A549 (cell line): ENCODE measurements at regions not wholly inside any gene's neighbourhood (a gene's known extent, or its start where the extent isn't known, plus 50 kb on each side); places are given as distances from the start of the nearest gene placed in this dataset.

Source experiments
- ATAC-seq, 2 experiments: fragments of 200-7000 bp in 1 of 2; fragments of >200 bp in 1 of 2; cut with Nextera tagmentation in 1 of 2; cut with Tn5 transposase in 1 of 2; 3 replicates each; pipeline versions ENCODE4 v1.8.0 to v1.9.1; 2018 to 2020; ENCODE audit warnings: mild to moderate bottlenecking in 1 of 2, moderate library complexity in 1 of 2
- CTCF ChIA-PET: fragments of 300-600 bp; sonication (Branson Sonifier 250); formaldehyde crosslinking; extraction: SDS; loops from one replicate; lab custom pipeline; 2021; ENCODE audit warnings: antibody characterized with exemption, inconsistent platforms; lab: Yijun Ruan, JAX
- POLR2A ChIA-PET: fragments of 350-600 bp; formaldehyde crosslinking; extraction: SDS; loops from one replicate; lab custom pipeline; 2021; ENCODE audit warnings: antibody characterized with exemption, inconsistent platforms; lab: Yijun Ruan, JAX
- DNase-seq, 2 experiments: peaks; one replicate each; pipeline versions ENCODE4 v3.0.0 to v3.0.0-alpha.2; 2011 to 2016; ENCODE audit warnings: low read depth in 1 of 2, low spot score in 1 of 2
- FAIRE-seq: peaks from 2 replicates; lab custom pipeline; 2011; peaks lifted over from hg19 to GRCh38; lab: Jason Lieb, UNC
- H3K27ac ChIP-seq, 2 experiments: fragments of >200 bp; sonication (Bioruptor Twin); formaldehyde crosslinking; 3 replicates each; pipeline ENCODE4 v1.5.1; 2016 to 2017
- H3K4me1 ChIP-seq: fragments of >200 bp; sonication (Bioruptor Twin); formaldehyde crosslinking; 3 replicates; pipeline ENCODE4 v1.6.1; 2016
- H3K4me2 ChIP-seq: fragments of >200 bp; sonication (Bioruptor Twin); formaldehyde crosslinking; 3 replicates; pipeline ENCODE4 v1.6.1; 2016
- H3K4me3 ChIP-seq: fragments of >200 bp; sonication (Bioruptor Twin); formaldehyde crosslinking; 3 replicates; pipeline ENCODE4 v1.5.1; 2016
- H3K9me3 ChIP-seq: fragments of >200 bp; sonication (Bioruptor Twin); formaldehyde crosslinking; 3 replicates; pipeline ENCODE4 v1.6.1; 2016
- ATOH8 ChIP-seq: fragments of 250-450 bp; sonication (Bioruptor Pico); IDR thresholded peaks from 2 replicates; pipeline ENCODE4 v1.5.0; 2020; ENCODE audit warnings: low read depth, mild to moderate bottlenecking, moderate library complexity
- BHLHE40 ChIP-seq: IDR thresholded peaks from 2 replicates; pipeline ENCODE4 v1.6.1; 2012; ENCODE audit warnings: low read depth, low read length, inconsistent platforms
- CBX2 ChIP-seq: fragments of 200-600 bp; sonication (generic); IDR thresholded peaks from 2 replicates; pipeline ENCODE4 v1.6.1; 2016; ENCODE audit warnings: low read depth, mild to moderate bottlenecking, borderline replicate concordance
- CBX8 ChIP-seq: fragments of 200-600 bp; sonication (generic); IDR thresholded peaks from 2 replicates; pipeline ENCODE4 v1.6.1; 2016
- CEBPB ChIP-seq, 2 experiments: fragments of >200 bp in 1 of 2; sonication (Bioruptor Twin) in 1 of 2; formaldehyde crosslinking in 1 of 2; IDR thresholded peaks; 2 replicates each; pipeline ENCODE4 v1.6.1; 2012 to 2016
- FOSL2 ChIP-seq, 2 experiments: fragments of 450-650 bp in 1 of 2; fragments of >200 bp in 1 of 2; sonication (Bioruptor Twin) in 1 of 2; formaldehyde crosslinking; IDR thresholded peaks; 2 replicates each; pipeline versions ENCODE4 v1.5.0 to v1.6.1; 2016 to 2020; ENCODE audit warnings: mild to moderate bottlenecking in 1 of 2, moderate library complexity in 1 of 2
- HOXB13 ChIP-seq: fragments of 250-450 bp; sonication (Bioruptor Pico); IDR thresholded peaks from 2 replicates; pipeline ENCODE4 v1.5.0; 2020; ENCODE audit warnings: low read depth, mild to moderate bottlenecking, moderate library complexity
- KDM1A ChIP-seq: fragments of 200-600 bp; sonication (generic); IDR thresholded peaks from 2 replicates; pipeline ENCODE4 v1.6.1; 2016; ENCODE audit warnings: low read depth, mild to moderate bottlenecking
- KDM5A ChIP-seq: fragments of 200-600 bp; sonication (generic); IDR thresholded peaks from 2 replicates; pipeline ENCODE4 v1.6.1; 2016; ENCODE audit warnings: antibody characterized with exemption, mild to moderate bottlenecking
- MAFK ChIP-seq: fragments of 450-650 bp; IDR thresholded peaks from 2 replicates; pipeline ENCODE4 v1.6.1; 2014; ENCODE audit not compliant: partially characterized antibody
- MAX ChIP-seq: IDR thresholded peaks from 2 replicates; pipeline ENCODE4 v1.6.1; 2012
- MYC ChIP-seq: IDR thresholded peaks from 2 replicates; pipeline ENCODE4 v1.6.1; 2012; ENCODE audit warnings: mild to moderate bottlenecking, inconsistent platforms, low read length, improper control_type of control experiment, borderline replicate concordance
- NPAS2 ChIP-seq: fragments of 250-450 bp; sonication (Bioruptor Pico); IDR thresholded peaks from 2 replicates; pipeline ENCODE4 v1.8.0; 2022; ENCODE audit warnings: mild to moderate bottlenecking, moderate library complexity, borderline replicate concordance
- RAD21 ChIP-seq, 2 experiments: fragments of >200 bp in 1 of 2; sonication (Bioruptor Twin) in 1 of 2; formaldehyde crosslinking in 1 of 2; IDR thresholded peaks in 1 of 2; conservative IDR thresholded peaks in 1 of 2; 2 replicates in 1 of 2; 3 replicates in 1 of 2; pipeline ENCODE4 v1.6.1; 2012 to 2018; ENCODE audit warnings: inconsistent platforms in 1 of 2
- RARB ChIP-seq: fragments of 250-450 bp; sonication (Bioruptor Pico); IDR thresholded peaks from 2 replicates; pipeline ENCODE4 v1.8.0; 2021; ENCODE audit warnings: mild to moderate bottlenecking, moderate library complexity
- RCOR1 ChIP-seq: fragments of 150-350 bp; IDR thresholded peaks from 2 replicates; pipeline ENCODE4 v1.6.1; 2014; ENCODE audit warnings: antibody characterized with exemption, low read length, low read depth
- RFX5 ChIP-seq: fragments of 450-650 bp; IDR thresholded peaks from 2 replicates; pipeline ENCODE4 v1.7.1; 2014; ENCODE audit warnings: antibody characterized with exemption, mild to moderate bottlenecking, moderate library complexity
- SREBF2 ChIP-seq: fragments of 450-650 bp; IDR thresholded peaks from 2 replicates; pipeline ENCODE4 v1.6.1; 2014; ENCODE audit warnings: mild to moderate bottlenecking, moderate library complexity
- TFCP2L1 ChIP-seq: fragments of 250-450 bp; sonication (Bioruptor Pico); IDR thresholded peaks from 2 replicates; pipeline ENCODE4 v1.5.0; 2021; ENCODE audit warnings: mild to moderate bottlenecking
- ZFP36 ChIP-seq: fragments of 450-650 bp; IDR thresholded peaks from 2 replicates; pipeline ENCODE4 v1.6.1; 2014; ENCODE audit warnings: borderline replicate concordance; ENCODE audit not compliant: partially characterized antibody
- WGBS: methylation state at CpG from one replicate; pipeline ENCODE4 v1.1.6; 2017; ENCODE audit errors: missing lambda C conversion rate; 5-methylcytosine and 5-hydroxymethylcytosine counted together
- TF ChIP-seq, protein P1 (sequence below): fragments of 200-600 bp; sonication (generic); IDR thresholded peaks from 2 replicates; pipeline ENCODE4 v1.6.1; 2016; ENCODE audit warnings: antibody characterized with exemption, mild to moderate bottlenecking, moderate library complexity
- TF ChIP-seq, protein P2 (sequence below): IDR thresholded peaks from 2 replicates; pipeline ENCODE4 v1.6.1; 2012; ENCODE audit warnings: low read depth, borderline replicate concordance
- TF ChIP-seq, protein P3 (sequence below): IDR thresholded peaks from 2 replicates; pipeline ENCODE4 v1.6.1; 2012
- TF ChIP-seq, protein P4 (sequence below): fragments of >200 bp; sonication (Bioruptor Twin); formaldehyde crosslinking; IDR thresholded peaks from 2 replicates; pipeline ENCODE4 v1.6.1; 2016

- ATAC-seq (peak in 1 of 2 experiments; percentile 31; a peak in 1 of 6 replicates), DNase-seq (no peak)
- CTCF ChIA-PET = interaction anchor here (0.5 to 2.3 kb wide), 2 partner anchors 14 to 625 kb away, joined by 3 to 7 read pairs; no protein-coding TSS in a partner anchor
- TF ChIP-seq, protein P1, sequence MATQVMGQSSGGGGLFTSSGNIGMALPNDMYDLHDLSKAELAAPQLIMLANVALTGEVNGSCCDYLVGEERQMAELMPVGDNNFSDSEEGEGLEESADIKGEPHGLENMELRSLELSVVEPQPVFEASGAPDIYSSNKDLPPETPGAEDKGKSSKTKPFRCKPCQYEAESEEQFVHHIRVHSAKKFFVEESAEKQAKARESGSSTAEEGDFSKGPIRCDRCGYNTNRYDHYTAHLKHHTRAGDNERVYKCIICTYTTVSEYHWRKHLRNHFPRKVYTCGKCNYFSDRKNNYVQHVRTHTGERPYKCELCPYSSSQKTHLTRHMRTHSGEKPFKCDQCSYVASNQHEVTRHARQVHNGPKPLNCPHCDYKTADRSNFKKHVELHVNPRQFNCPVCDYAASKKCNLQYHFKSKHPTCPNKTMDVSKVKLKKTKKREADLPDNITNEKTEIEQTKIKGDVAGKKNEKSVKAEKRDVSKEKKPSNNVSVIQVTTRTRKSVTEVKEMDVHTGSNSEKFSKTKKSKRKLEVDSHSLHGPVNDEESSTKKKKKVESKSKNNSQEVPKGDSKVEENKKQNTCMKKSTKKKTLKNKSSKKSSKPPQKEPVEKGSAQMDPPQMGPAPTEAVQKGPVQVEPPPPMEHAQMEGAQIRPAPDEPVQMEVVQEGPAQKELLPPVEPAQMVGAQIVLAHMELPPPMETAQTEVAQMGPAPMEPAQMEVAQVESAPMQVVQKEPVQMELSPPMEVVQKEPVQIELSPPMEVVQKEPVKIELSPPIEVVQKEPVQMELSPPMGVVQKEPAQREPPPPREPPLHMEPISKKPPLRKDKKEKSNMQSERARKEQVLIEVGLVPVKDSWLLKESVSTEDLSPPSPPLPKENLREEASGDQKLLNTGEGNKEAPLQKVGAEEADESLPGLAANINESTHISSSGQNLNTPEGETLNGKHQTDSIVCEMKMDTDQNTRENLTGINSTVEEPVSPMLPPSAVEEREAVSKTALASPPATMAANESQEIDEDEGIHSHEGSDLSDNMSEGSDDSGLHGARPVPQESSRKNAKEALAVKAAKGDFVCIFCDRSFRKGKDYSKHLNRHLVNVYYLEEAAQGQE = no peak
- TF ChIP-seq RAD21 (conservative IDR thresholded peaks at IDR 0.05 in 1 of 2, IDR thresholded peaks at IDR 0.05 in 1 of 2) = no peak
- no peak for TF ChIP-seq MAFK
- TF ChIP-seq BHLHE40 = no peak
- TF ChIP-seq CBX2 = no peak
- TF ChIP-seq ZFP36 = no peak
- TF ChIP-seq KDM1A = no peak
- TF ChIP-seq NPAS2 = no peak
- TF ChIP-seq MYC = no peak
- TF ChIP-seq KDM5A = no peak
- TF ChIP-seq CBX8 = no peak
- TF ChIP-seq SREBF2 = no peak
- no peak for TF ChIP-seq RARB (CRISPR knock-in tag)
- TF ChIP-seq RFX5 = no peak
- TF ChIP-seq CEBPB (IDR thresholded peaks at IDR 0.05) = no peak
- TF ChIP-seq TFCP2L1 = no peak
- TF ChIP-seq MAX = no peak
- TF ChIP-seq RCOR1 = no peak
- TF ChIP-seq, protein P2, sequence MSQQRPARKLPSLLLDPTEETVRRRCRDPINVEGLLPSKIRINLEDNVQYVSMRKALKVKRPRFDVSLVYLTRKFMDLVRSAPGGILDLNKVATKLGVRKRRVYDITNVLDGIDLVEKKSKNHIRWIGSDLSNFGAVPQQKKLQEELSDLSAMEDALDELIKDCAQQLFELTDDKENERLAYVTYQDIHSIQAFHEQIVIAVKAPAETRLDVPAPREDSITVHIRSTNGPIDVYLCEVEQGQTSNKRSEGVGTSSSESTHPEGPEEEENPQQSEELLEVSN = no peak
- TF ChIP-seq, all 56 proteins: peak for 0
- no peak overlapping the region for H3K4me3 ChIP-seq
- no peaks in the 10 kb centered on the region for H3K4me1 ChIP-seq
- WGBS = 6% methylated on average over 1 of the region's 1 CpG
- no peaks in the 10 kb centered on the region for H3K9me3 ChIP-seq
- no peak overlapping the region for H3K27ac ChIP-seq
- FAIRE-seq = no peak
- POLR2A ChIA-PET = no interaction called here
- no peak overlapping the region for H3K4me2 ChIP-seq
Observed at GRCh38 chr12:97134495-97134894, 227.4 kb downstream of the NEDD1 start.

- ATAC-seq (no peak), DNase-seq (no peak), FAIRE-seq (no peak)
- no peaks in the 10 kb centered on the region for H3K9me3 ChIP-seq
- ChIA-PET CTCF (interaction anchor here (0.9 to 1.2 kb wide), 3 partner anchors 8 to 25 kb away, joined by 3 to 4 read pairs (median 3); no protein-coding TSS in a partner anchor), POLR2A (no interaction called here)
- H3K4me3 ChIP-seq = no peak overlapping the region
- H3K4me1 ChIP-seq = no peaks in the 10 kb centered on the region
- WGBS = 60% methylated on average over 4 of the region's 4 CpGs
- no peak overlapping the region for H3K4me2 ChIP-seq
- no peak overlapping the region for H3K27ac ChIP-seq
- TF ChIP-seq BHLHE40 (no peak), FOSL2 (IDR thresholded peaks at IDR 0.05) (no peak), FOSL2 (CRISPR knock-in tag; IDR thresholded peaks at IDR 0.05) (no peak), HOXB13 (no peak), ATOH8 (CRISPR knock-in tag) (no peak), MAX (no peak), MYC (no peak), TFCP2L1 (no peak)
- TF ChIP-seq, protein P1 = no peak
- TF ChIP-seq, protein P3, sequence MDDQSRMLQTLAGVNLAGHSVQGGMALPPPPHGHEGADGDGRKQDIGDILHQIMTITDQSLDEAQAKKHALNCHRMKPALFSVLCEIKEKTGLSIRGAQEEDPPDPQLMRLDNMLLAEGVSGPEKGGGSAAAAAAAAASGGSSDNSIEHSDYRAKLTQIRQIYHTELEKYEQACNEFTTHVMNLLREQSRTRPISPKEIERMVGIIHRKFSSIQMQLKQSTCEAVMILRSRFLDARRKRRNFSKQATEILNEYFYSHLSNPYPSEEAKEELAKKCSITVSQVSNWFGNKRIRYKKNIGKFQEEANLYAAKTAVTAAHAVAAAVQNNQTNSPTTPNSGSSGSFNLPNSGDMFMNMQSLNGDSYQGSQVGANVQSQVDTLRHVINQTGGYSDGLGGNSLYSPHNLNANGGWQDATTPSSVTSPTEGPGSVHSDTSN = no peak
- TF ChIP-seq, protein P4, sequence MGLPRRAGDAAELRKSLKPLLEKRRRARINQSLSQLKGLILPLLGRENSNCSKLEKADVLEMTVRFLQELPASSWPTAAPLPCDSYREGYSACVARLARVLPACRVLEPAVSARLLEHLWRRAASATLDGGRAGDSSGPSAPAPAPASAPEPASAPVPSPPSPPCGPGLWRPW = no peak
Observed at GRCh38 chr12:97140355-97140754, 233.3 kb downstream of the NEDD1 start.
